NCI-H2107 treated with DMSO at 0.1 percent for 48 hours (cell line): ENCODE measurements at regions not wholly inside any gene's neighbourhood (a gene's known extent, or its start where the extent isn't known, plus 50 kb on each side); places are given as distances from the start of the nearest gene placed in this dataset.

Experiments used
- DNase-seq: peaks from one replicate; lab custom pipeline; 2025; ENCODE audit not compliant: unreplicated experiment; lab: John Stamatoyannopoulos, UW

- no peak for DNase-seq
These were observed 67.1 kb upstream of the TRIM2 start for GRCh38 chr4:153137159-153137558.

GRCh38 chr4:153137677-153138630, 66.3 kb upstream of the TRIM2 start:
- DNase-seq, result no peak

GRCh38 chr4:153138736-153139135, 65.5 kb upstream of the TRIM2 start:
- peak; percentile 29 for DNase-seq

GRCh38 chr4:153140294-153140693, 63.9 kb upstream of the TRIM2 start:
- DNase-seq, result no peak

- DNase-seq, result no peak
These were observed 63.0 kb upstream of the TRIM2 start for GRCh38 chr4:153141238-153141637.

- peak; percentile 54 for DNase-seq
These were observed 61.4 kb upstream of the TRIM2 start for GRCh38 chr4:153142700-153143438.

- DNase-seq, result peak; percentile 49
These were observed 60.5 kb upstream of the TRIM2 start for GRCh38 chr4:153143527-153144348.

GRCh38 chr4:153146031-153146430, 58.2 kb upstream of the TRIM2 start:
- DNase-seq, result no peak

- DNase-seq, result no peak
These were observed 57.3 kb upstream of the TRIM2 start for GRCh38 chr4:153146961-153147360.

- DNase-seq, result no peak
These were observed 55.5 kb upstream of the TRIM2 start for GRCh38 chr4:153148791-153149190.

- DNase-seq, result peak; percentile 63
These were observed 52.4 kb upstream of the TRIM2 start for GRCh38 chr4:153151535-153152455.

- peak; percentile 55 for DNase-seq
These were observed 51.5 kb upstream of the TRIM2 start for GRCh38 chr4:153152501-153153338.

GRCh38 chr4:153153339-153153871, 50.8 kb upstream of the TRIM2 start:
- no peak for DNase-seq

GRCh38 chr4:153154007-153154975, 50.0 kb upstream of the TRIM2 start:
- peak; percentile 33 for DNase-seq
